Left ventricle myocardium inferior (tissue), 1 donor: ENCODE measurements at regions not wholly inside any gene's neighbourhood (a gene's known extent, or its start where the extent isn't known, plus 50 kb on each side); places are given as distances from the start of the nearest gene placed in this dataset.

Experiments
- DNase-seq: peaks from one replicate; pipeline ENCODE4 v3.0.0-alpha.2; 2020
- H3K27ac ChIP-seq: fragments of 200-600 bp; replicated peaks from 2 replicates; pipeline ENCODE4 v1.8.0; 2021
- H3K27me3 ChIP-seq: fragments of 200-600 bp; 2 replicates; pipeline ENCODE4 v1.8.0; 2021; ENCODE audit warnings: low read depth
- H3K36me3 ChIP-seq: fragments of 200-600 bp; 2 replicates; pipeline ENCODE4 v1.8.0; 2021
- H3K4me1 ChIP-seq: fragments of 200-600 bp; 2 replicates; pipeline ENCODE4 v1.8.0; 2021
- H3K4me3 ChIP-seq: fragments of 200-600 bp; 2 replicates; pipeline ENCODE4 v1.8.0; 2021; ENCODE audit warnings: mild to moderate bottlenecking, moderate library complexity
- H3K9me3 ChIP-seq: fragments of 200-600 bp; replicated peaks from 2 replicates; pipeline ENCODE4 v1.8.0; 2021
- intact Hi-C: fragments of 100-400 bp; cut with micrococcal nuclease; formaldehyde crosslinking; loops from one replicate; pipeline ENCODE4 v1.11.0; 2022
- TF ChIP-seq, protein P1 (sequence below): fragments of 200-600 bp; IDR thresholded peaks from 2 replicates; pipeline ENCODE4 v1.8.0; 2021; ENCODE audit warnings: antibody characterized with exemption, mild to moderate bottlenecking, borderline replicate concordance
- donor health status: DM: no; HTN: yes; CAD: no; lungs with severe emphysema.

GRCh38 chr14:82052778-82053177 is 519.1 kb upstream of the SEL1L start:
- Histone ChIP-seq H3K9me3 (no peaks in the 10 kb centered on the region), H3K4me1 (no peaks in the 10 kb centered on the region), H3K36me3 (no peaks in the 10 kb centered on the region), H3K27me3 (no peaks in the 10 kb centered on the region), H3K27ac (no peak overlapping the region), H3K4me3 (no peak overlapping the region)
- TF ChIP-seq, protein P1, sequence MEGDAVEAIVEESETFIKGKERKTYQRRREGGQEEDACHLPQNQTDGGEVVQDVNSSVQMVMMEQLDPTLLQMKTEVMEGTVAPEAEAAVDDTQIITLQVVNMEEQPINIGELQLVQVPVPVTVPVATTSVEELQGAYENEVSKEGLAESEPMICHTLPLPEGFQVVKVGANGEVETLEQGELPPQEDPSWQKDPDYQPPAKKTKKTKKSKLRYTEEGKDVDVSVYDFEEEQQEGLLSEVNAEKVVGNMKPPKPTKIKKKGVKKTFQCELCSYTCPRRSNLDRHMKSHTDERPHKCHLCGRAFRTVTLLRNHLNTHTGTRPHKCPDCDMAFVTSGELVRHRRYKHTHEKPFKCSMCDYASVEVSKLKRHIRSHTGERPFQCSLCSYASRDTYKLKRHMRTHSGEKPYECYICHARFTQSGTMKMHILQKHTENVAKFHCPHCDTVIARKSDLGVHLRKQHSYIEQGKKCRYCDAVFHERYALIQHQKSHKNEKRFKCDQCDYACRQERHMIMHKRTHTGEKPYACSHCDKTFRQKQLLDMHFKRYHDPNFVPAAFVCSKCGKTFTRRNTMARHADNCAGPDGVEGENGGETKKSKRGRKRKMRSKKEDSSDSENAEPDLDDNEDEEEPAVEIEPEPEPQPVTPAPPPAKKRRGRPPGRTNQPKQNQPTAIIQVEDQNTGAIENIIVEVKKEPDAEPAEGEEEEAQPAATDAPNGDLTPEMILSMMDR = no peak
- intact Hi-C loops = no loop called here
- no peak for DNase-seq

DNA sequence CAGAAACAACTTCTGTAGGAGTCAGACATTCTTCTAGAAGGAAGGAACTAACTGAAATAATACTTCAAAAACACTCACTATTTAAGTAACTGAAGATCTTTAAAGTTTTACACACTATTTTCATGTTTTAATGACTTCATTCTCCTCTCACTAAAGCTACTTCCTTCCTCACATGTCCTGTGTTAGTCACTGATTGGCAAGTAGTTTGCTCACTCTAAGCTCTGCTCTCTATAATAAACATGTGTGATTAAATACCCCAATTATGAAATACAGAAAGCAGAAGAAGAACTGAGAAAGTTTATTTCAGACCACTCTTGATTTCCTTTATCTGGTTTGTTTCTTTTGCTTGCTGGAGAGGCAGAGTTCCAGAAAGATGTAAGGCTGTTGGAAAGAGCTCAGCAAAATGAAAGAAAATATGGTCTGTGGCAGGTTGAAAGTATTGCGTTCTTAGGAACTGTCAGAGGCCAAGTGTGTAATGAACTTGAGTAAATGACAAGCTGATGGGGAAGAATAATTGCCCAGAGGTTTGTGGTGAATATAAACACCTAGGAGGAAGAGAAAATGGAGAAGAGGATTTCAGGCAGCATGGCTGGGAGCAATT is 522.0 kb upstream of the SEL1L start:
- Histone ChIP-seq H3K4me3 (no peak overlapping the region), H3K4me1 (no peaks in the 10 kb centered on the region), H3K27ac (no peak overlapping the region), H3K36me3 (no peaks in the 10 kb centered on the region), H3K9me3 (no peaks in the 10 kb centered on the region), H3K27me3 (no peaks in the 10 kb centered on the region)
- DNase-seq = no peak
- intact Hi-C loops = no loop called here
- TF ChIP-seq, protein P1 = no peak

- no peak for DNase-seq
- H3K4me1 ChIP-seq = no peaks in the 10 kb centered on the region
- no peak overlapping the region for H3K27ac ChIP-seq
- intact Hi-C loops = no loop called here
- no peaks in the 10 kb centered on the region for H3K27me3 ChIP-seq
- no peaks in the 10 kb centered on the region for H3K9me3 ChIP-seq
- no peaks in the 10 kb centered on the region for H3K36me3 ChIP-seq
- TF ChIP-seq, protein P1 = no peak
- no peak overlapping the region for H3K4me3 ChIP-seq
Measured at GRCh38 chr14:82060219-82060618, 526.6 kb upstream of the SEL1L start.

DNA sequence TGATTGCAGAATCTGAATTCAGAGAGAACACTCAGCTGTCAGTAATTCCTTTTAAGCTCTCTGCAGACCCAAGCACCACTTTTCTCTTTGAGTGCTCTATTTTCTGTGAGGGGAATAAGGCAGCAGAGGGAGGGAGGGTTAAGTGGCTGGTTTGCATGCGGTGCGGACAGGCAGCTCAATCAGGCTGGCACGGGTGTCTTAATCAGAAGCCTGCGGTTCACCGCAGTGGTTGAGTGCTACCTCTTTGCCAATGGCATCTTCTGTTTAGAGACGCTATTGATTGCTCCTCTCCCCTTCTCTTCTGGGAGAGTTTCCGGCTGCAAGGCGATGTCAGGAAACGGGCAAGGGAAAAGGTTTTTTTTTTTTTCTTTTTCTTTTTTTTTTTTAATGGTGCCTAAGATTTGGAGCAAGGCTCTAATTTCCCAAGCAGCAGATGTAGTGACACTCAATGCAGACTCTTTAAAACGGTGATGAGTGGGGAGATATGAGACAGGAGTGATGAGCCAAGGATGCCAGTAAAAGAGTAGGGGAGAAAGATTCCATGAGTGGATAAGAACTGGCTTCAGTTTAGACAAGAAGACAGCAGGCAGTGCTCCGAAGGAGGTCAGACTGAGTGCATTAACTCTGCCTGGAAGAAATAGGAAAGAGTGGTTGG is 533.7 kb upstream of the SEL1L start:
- DNase-seq = no peak
- no peaks in the 10 kb centered on the region for H3K4me1 ChIP-seq
- no peaks in the 10 kb centered on the region for H3K9me3 ChIP-seq
- intact Hi-C loops = no loop called here
- H3K36me3 ChIP-seq = no peaks in the 10 kb centered on the region
- no peak overlapping the region for H3K27ac ChIP-seq
- no peak overlapping the region for H3K4me3 ChIP-seq
- H3K27me3 ChIP-seq = no peaks in the 10 kb centered on the region
- TF ChIP-seq, protein P1 = no peak

- no peaks in the 10 kb centered on the region for H3K27me3 ChIP-seq
- no peaks in the 10 kb centered on the region for H3K9me3 ChIP-seq
- intact Hi-C loops = no loop called here
- no peaks in the 10 kb centered on the region for H3K36me3 ChIP-seq
- DNase-seq = no peak
- no peaks in the 10 kb centered on the region for H3K4me1 ChIP-seq
- H3K27ac ChIP-seq = no peak overlapping the region
- TF ChIP-seq, protein P1 = no peak
- no peak overlapping the region for H3K4me3 ChIP-seq
Measured at GRCh38 chr14:82070040-82070439, 536.4 kb upstream of the SEL1L start.
